PC-9 (cell line): ENCODE measurements at regions not wholly inside any gene's neighbourhood (a gene's known extent, or its start where the extent isn't known, plus 50 kb on each side); places are given as distances from the start of the nearest gene placed in this dataset.

Experiments
- BruUV-seq: library from RNA; stranded (reverse); fragments of 400-500 nt; replicated peaks from 2 replicates; lab custom pipeline; 2021; lab: Mats Ljungman, UMichigan
- CTCF ChIA-PET: fragments of 300-600 bp; sonication (Branson Sonifier 250); formaldehyde crosslinking; loops from one replicate; lab custom pipeline; 2022; ENCODE audit warnings: antibody characterized with exemption; lab: Charles Lee
- POLR2A ChIA-PET: fragments of 300-600 bp; sonication (Branson Sonifier 250); formaldehyde crosslinking; loops from one replicate; lab custom pipeline; 2022; ENCODE audit warnings: antibody characterized with exemption; ENCODE audit not compliant: unreplicated experiment; lab: Charles Lee
- DNase-seq, 2 experiments: peaks; one replicate each; pipeline versions ENCODE4 v3.0.0 to v3.0.0-alpha.2; 2015 to 2022; ENCODE audit warnings: mixed read lengths in 1 of 2
- H2AFZ ChIP-seq: fragments of 200-600 bp; sonication (generic); 2 replicates; pipeline ENCODE4 v1.8.1; 2017; ENCODE audit warnings: antibody characterized with exemption
- H3F3A ChIP-seq: fragments of 200-600 bp; sonication (generic); 2 replicates; pipeline ENCODE4 v1.8.1; 2017; ENCODE audit warnings: antibody characterized with exemption, mild to moderate bottlenecking, low read depth; ENCODE audit not compliant: insufficient read depth
- H3K27ac ChIP-seq: fragments of 200-600 bp; sonication (generic); 2 replicates; pipeline ENCODE4 v1.6.1; 2016; ENCODE audit warnings: mixed run types
- H3K27me3 ChIP-seq: fragments of 200-600 bp; sonication (generic); 2 replicates; pipeline ENCODE4 v1.6.1; 2016; ENCODE audit warnings: low read depth, mixed run types; ENCODE audit not compliant: insufficient read depth
- H3K36me3 ChIP-seq: fragments of 200-600 bp; sonication (generic); 2 replicates; pipeline ENCODE4 v1.6.1; 2016; ENCODE audit warnings: low read depth, mixed run types
- H3K4me1 ChIP-seq: fragments of 200-600 bp; sonication (generic); replicated peaks from 2 replicates; pipeline ENCODE4 v1.6.1; 2016; ENCODE audit warnings: mixed run types; ENCODE audit not compliant: insufficient read depth
- H3K4me2 ChIP-seq: fragments of 200-600 bp; sonication (generic); 2 replicates; pipeline ENCODE4 v1.6.1; 2017; ENCODE audit warnings: mixed run types
- H3K4me3 ChIP-seq: fragments of 200-600 bp; sonication (generic); 2 replicates; pipeline ENCODE4 v1.6.1; 2016; ENCODE audit warnings: mixed run types
- H3K79me2 ChIP-seq: fragments of 200-600 bp; sonication (generic); 2 replicates; pipeline ENCODE4 v1.6.1; 2017; ENCODE audit warnings: low read depth, mixed run types
- H3K9me2 ChIP-seq: fragments of 200-600 bp; sonication (generic); 2 replicates; pipeline ENCODE4 v1.8.1; 2017; ENCODE audit warnings: mild to moderate bottlenecking; ENCODE audit not compliant: insufficient read depth
- H3K9me3 ChIP-seq: fragments of 200-600 bp; sonication (generic); 2 replicates; pipeline ENCODE4 v1.8.1; 2016; ENCODE audit warnings: low read depth; ENCODE audit not compliant: insufficient read depth
- H4K20me1 ChIP-seq: fragments of 200-600 bp; sonication (generic); 2 replicates; pipeline ENCODE4 v1.8.1; 2017; ENCODE audit not compliant: insufficient read depth
- EZH2 ChIP-seq: fragments of 200-600 bp; sonication (generic); IDR thresholded peaks from 2 replicates; pipeline ENCODE4 v1.8.0; 2017; ENCODE audit warnings: antibody characterized with exemption, low read depth
- intact Hi-C: fragments of 100-400 bp; cut with micrococcal nuclease; formaldehyde crosslinking; loops from one replicate; pipeline ENCODE4 v1.10.0; 2022; ENCODE audit not compliant: unreplicated experiment
- TF ChIP-seq, protein P1 (sequence below): fragments of 200-600 bp; sonication (generic); conservative IDR thresholded peaks from 2 replicates; pipeline ENCODE4 v1.6.1; 2017; ENCODE audit warnings: mixed run types, antibody characterized with exemption, mild to moderate bottlenecking, moderate library complexity

DNA sequence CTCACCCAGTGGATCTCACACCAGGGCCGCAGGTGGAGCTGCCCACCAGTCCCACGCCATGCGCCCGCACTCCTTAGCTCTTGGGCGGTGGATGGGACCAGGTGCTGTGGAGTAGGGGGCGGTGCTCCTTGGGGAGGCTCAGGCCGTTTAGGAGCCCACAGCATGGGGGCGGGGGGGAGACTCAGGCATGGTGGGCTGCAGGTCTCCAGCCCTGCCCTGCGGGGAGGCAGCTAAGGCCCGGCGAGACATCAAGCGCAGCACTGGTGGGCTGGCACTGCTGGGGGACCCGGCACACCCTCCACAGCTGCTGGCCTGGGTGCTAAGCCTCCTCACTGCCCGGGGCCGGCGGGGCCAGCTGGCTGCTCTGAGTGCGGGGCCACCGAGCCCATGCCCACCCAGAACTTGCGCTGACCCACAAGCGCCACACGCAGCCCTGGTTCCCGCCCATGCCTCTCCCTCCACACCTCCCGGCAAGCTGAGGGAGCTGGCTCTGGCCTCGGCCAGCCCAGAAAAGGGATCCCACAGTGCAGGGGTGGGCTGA, 312.9 kb upstream of the GIMD1 start:
- H4K20me1 ChIP-seq = no peaks in the 10 kb centered on the region
- H3K36me3 ChIP-seq = no peaks in the 10 kb centered on the region
- H3K4me1 ChIP-seq = no peaks in the 10 kb centered on the region
- no peaks in the 10 kb centered on the region for H3K27me3 ChIP-seq
- no peak overlapping the region for H2AFZ ChIP-seq
- no peaks in the 10 kb centered on the region for H3K9me2 ChIP-seq
- H3K27ac ChIP-seq = no peak overlapping the region
- no peaks in the 10 kb centered on the region for H3F3A ChIP-seq
- intact Hi-C loops = no loop called here
- H3K4me2 ChIP-seq = no peak overlapping the region
- CTCF ChIA-PET = no interaction called here
- H3K4me3 ChIP-seq = no peak overlapping the region
- no TSS peak for BruUV-seq
- TF ChIP-seq, protein P1, sequence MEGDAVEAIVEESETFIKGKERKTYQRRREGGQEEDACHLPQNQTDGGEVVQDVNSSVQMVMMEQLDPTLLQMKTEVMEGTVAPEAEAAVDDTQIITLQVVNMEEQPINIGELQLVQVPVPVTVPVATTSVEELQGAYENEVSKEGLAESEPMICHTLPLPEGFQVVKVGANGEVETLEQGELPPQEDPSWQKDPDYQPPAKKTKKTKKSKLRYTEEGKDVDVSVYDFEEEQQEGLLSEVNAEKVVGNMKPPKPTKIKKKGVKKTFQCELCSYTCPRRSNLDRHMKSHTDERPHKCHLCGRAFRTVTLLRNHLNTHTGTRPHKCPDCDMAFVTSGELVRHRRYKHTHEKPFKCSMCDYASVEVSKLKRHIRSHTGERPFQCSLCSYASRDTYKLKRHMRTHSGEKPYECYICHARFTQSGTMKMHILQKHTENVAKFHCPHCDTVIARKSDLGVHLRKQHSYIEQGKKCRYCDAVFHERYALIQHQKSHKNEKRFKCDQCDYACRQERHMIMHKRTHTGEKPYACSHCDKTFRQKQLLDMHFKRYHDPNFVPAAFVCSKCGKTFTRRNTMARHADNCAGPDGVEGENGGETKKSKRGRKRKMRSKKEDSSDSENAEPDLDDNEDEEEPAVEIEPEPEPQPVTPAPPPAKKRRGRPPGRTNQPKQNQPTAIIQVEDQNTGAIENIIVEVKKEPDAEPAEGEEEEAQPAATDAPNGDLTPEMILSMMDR = no peak
- no peak for TF ChIP-seq EZH2
- POLR2A ChIA-PET = no interaction called here
- no peaks in the 10 kb centered on the region for H3K79me2 ChIP-seq
- DNase-seq = no peak
- no peaks in the 10 kb centered on the region for H3K9me3 ChIP-seq

- Histone ChIP-seq H3K4me1 (no peaks in the 10 kb centered on the region), H2AFZ (no peak overlapping the region), H4K20me1 (no peaks in the 10 kb centered on the region), H3K36me3 (no peaks in the 10 kb centered on the region), H3K4me2 (no peak overlapping the region), H3K27ac (no peak overlapping the region), H3K4me3 (no peak overlapping the region), H3K27me3 (no peaks in the 10 kb centered on the region), H3K9me3 (no peaks in the 10 kb centered on the region), H3K9me2 (no peaks in the 10 kb centered on the region), H3K79me2 (no peaks in the 10 kb centered on the region), H3F3A (no peaks in the 10 kb centered on the region)
- TF ChIP-seq, protein P1 = no peak
- TF ChIP-seq EZH2 = no peak
- intact Hi-C loops = no loop called here
- no TSS peak for BruUV-seq
- DNase-seq = no peak
- POLR2A ChIA-PET = no interaction called here
- CTCF ChIA-PET = no interaction called here
Observed at GRCh38 chr4:106679063-106679462, 310.5 kb upstream of the GIMD1 start.

DNA sequence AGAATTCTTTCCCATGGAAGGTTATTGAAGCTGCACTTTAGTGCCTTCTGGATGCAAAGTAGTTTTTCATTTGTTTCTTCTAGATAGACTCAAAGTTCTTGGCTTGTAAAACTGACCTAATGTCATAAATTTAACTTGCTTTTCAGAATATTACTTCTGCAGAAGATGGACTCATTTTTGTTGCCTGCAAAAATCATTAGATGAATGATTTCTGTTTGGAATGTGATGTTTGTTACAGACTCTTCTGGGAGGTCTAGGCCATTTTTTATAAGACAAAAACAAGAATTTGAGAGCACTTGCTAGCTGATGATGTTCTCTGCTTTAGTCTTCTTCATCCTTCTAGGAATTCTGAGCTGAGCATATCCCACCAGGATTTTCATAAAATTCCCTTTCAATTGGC, 308.6 kb upstream of the GIMD1 start:
- intact Hi-C loops = no loop called here
- TF ChIP-seq EZH2 = no peak
- TF ChIP-seq, protein P1 = no peak
- Histone ChIP-seq H3K4me3 (no peak overlapping the region), H3K27ac (no peak overlapping the region), H2AFZ (no peak overlapping the region), H3F3A (no peaks in the 10 kb centered on the region), H3K79me2 (no peaks in the 10 kb centered on the region), H3K36me3 (no peaks in the 10 kb centered on the region), H3K4me1 (no peaks in the 10 kb centered on the region), H4K20me1 (no peaks in the 10 kb centered on the region), H3K9me2 (no peaks in the 10 kb centered on the region), H3K27me3 (no peaks in the 10 kb centered on the region), H3K9me3 (no peaks in the 10 kb centered on the region), H3K4me2 (no peak overlapping the region)
- CTCF ChIA-PET = no interaction called here
- no peak for DNase-seq
- POLR2A ChIA-PET = no interaction called here
- no TSS peak for BruUV-seq
